ENCODE measurements at regions not wholly inside any gene's neighbourhood (a gene's known extent, or its start where the extent isn't known, plus 50 kb on each side); places are given as distances from the start of the nearest gene placed in this dataset.

- TF ChIP-seq CEBPB (IDR thresholded peaks at IDR 0.05; ENCODE audit: low read depth) = no peak
- TF ChIP-seq ELF1 (IDR thresholded peaks at IDR 0.05; ENCODE audit: borderline replicate concordance, low read depth) = no peak
Measured at GRCh38 chr4:35883108-35883507, 361.2 kb downstream of the ARAP2 start (continued).

GRCh38 chr4:35884714-35885480 lies 359.4 kb downstream of the ARAP2 start:
- no peak overlapping the region for H3K9ac ChIP-seq (ENCODE audit: low read length)
- H3K4me3 ChIP-seq (replicated peaks in 1 of 2; ENCODE audit: low read depth in 1 of 2, low read length in 2 of 2) = no peak overlapping the region
- H3K4me1 ChIP-seq (ENCODE audit: control insufficient read depth in 1 of 2, insufficient read depth in 2 of 2, low read length in 2 of 2) = no peaks in the 10 kb centered on the region
- intact Hi-C loops (cut with micrococcal nuclease) = no loop called here
- ATAC-seq = no peak
- H2AFZ ChIP-seq (ENCODE audit: low read depth, low read length, poor library complexity, severe bottlenecking) = no peak overlapping the region
- ChIA-PET POLR2A (no interaction called here), RAD21 (ENCODE audit: low non-redundant PET in 1 of 2, low total read pairs in 2 of 2, uncharacterized antibody in 2 of 2, unreplicated experiment in 2 of 2) (no interaction called here), CTCF (no interaction called here)
- H4K20me1 ChIP-seq (ENCODE audit: insufficient read depth) = no peaks in the 10 kb centered on the region
- no peak overlapping the region for H3K27ac ChIP-seq (ENCODE audit: low read depth, low read length)
- no peak overlapping the region for H3K4me2 ChIP-seq (ENCODE audit: low read length)
- no peak for DNase-seq (ENCODE audit: low read depth, low spot score)
- no peaks in the 10 kb centered on the region for H3K9me3 ChIP-seq (ENCODE audit: control insufficient read depth in 1 of 2, insufficient read depth in 1 of 2, low read depth in 1 of 2, low read length in 2 of 2)
- no peaks in the 10 kb centered on the region; the same call in 1 of the 2 replicates for H3K9me2 ChIP-seq (ENCODE audit: insufficient read depth)
- no peaks in the 10 kb centered on the region for H3K79me2 ChIP-seq (ENCODE audit: insufficient read depth, low read length)
- TF ChIP-seq YY1 (IDR thresholded peaks at IDR 0.05; ENCODE audit: extremely low read depth, insufficient replicate concordance, low read depth, low read length) = no peak
- TF ChIP-seq CEBPB (IDR thresholded peaks at IDR 0.05; ENCODE audit: low read depth) = 0 out of 2 replicates have a peak, but pooled peaks have one; percentile 29
- no TSS peak for BruUV-seq (replicated peaks)
- H3K36me3 ChIP-seq (ENCODE audit: control insufficient read depth in 1 of 2, insufficient read depth in 2 of 2, low read length in 2 of 2) = no peaks in the 10 kb centered on the region
- H3K27me3 ChIP-seq (ENCODE audit: insufficient read depth, low read length) = no peaks in the 10 kb centered on the region

- H3K4me2 ChIP-seq (ENCODE audit: low read length) = no peak overlapping the region
- H4K20me1 ChIP-seq (ENCODE audit: insufficient read depth) = no peaks in the 10 kb centered on the region
- no peak for ATAC-seq
- H3K36me3 ChIP-seq (ENCODE audit: control insufficient read depth in 1 of 2, insufficient read depth in 2 of 2, low read length in 2 of 2) = no peaks in the 10 kb centered on the region
- no peaks in the 10 kb centered on the region for H3K9me3 ChIP-seq (ENCODE audit: control insufficient read depth in 1 of 2, insufficient read depth in 1 of 2, low read depth in 1 of 2, low read length in 2 of 2)
- no peak overlapping the region for H3K9ac ChIP-seq (ENCODE audit: low read length)
- ChIA-PET RAD21 (ENCODE audit: low non-redundant PET in 1 of 2, low total read pairs in 2 of 2, uncharacterized antibody in 2 of 2, unreplicated experiment in 2 of 2) (no interaction called here), POLR2A (no interaction called here), CTCF (no interaction called here)
- H3K4me1 ChIP-seq (ENCODE audit: control insufficient read depth in 1 of 2, insufficient read depth in 2 of 2, low read length in 2 of 2) = no peaks in the 10 kb centered on the region
- H3K27ac ChIP-seq (ENCODE audit: low read depth, low read length) = no peak overlapping the region
- no peaks in the 10 kb centered on the region for H3K9me2 ChIP-seq (ENCODE audit: insufficient read depth)
- no TSS peak for BruUV-seq (replicated peaks)
- no peaks in the 10 kb centered on the region for H3K27me3 ChIP-seq (ENCODE audit: insufficient read depth, low read length)
- no peak overlapping the region for H2AFZ ChIP-seq (ENCODE audit: low read depth, low read length, poor library complexity, severe bottlenecking)
- H3K4me3 ChIP-seq (replicated peaks in 1 of 2; ENCODE audit: low read depth in 1 of 2, low read length in 2 of 2) = no peak overlapping the region
- no peak for DNase-seq (ENCODE audit: low read depth, low spot score)
- intact Hi-C loops (cut with micrococcal nuclease) = no loop called here
- H3K79me2 ChIP-seq (ENCODE audit: insufficient read depth, low read length) = no peaks in the 10 kb centered on the region
- TF ChIP-seq TCF7L2 (IDR thresholded peaks at IDR 0.05; ENCODE audit: borderline replicate concordance, extremely low read depth, insufficient read depth, insufficient read length) (no peak), ZNF274 (IDR thresholded peaks at IDR 0.05; ENCODE audit: low read depth, low read length) (no peak), MAX (IDR thresholded peaks at IDR 0.05) (no peak), REST (IDR thresholded peaks at IDR 0.05; ENCODE audit: low read depth) (no peak), EZH2phosphoT487 (IDR thresholded peaks at IDR 0.05; ENCODE audit: borderline replicate concordance) (no peak), RAD21 (IDR thresholded peaks at IDR 0.05; ENCODE audit: low read depth) (no peak), JUND (IDR thresholded peaks at IDR 0.05) (no peak), CEBPB (IDR thresholded peaks at IDR 0.05; ENCODE audit: low read depth) (no peak), POLR2AphosphoS5 (IDR thresholded peaks at IDR 0.05; ENCODE audit: low read depth, low read length) (no peak), FOSL1 (IDR thresholded peaks at IDR 0.05; ENCODE audit: low read depth) (no peak), ELF1 (IDR thresholded peaks at IDR 0.05; ENCODE audit: borderline replicate concordance, low read depth) (no peak), SP1 (IDR thresholded peaks at IDR 0.05; ENCODE audit: low read depth) (no peak), SIN3A (IDR thresholded peaks at IDR 0.05; ENCODE audit: low read depth) (no peak), EZH2 (IDR thresholded peaks at IDR 0.05) (no peak), ZFX (IDR thresholded peaks at IDR 0.05) (no peak)
Measured at GRCh38 chr4:35897808-35898207, 346.5 kb downstream of the ARAP2 start.

All from HCT116 (cell line).